Neural cell (in vitro differentiated cells): ENCODE measurements at regions not wholly inside any gene's neighbourhood (a gene's known extent, or its start where the extent isn't known, plus 50 kb on each side); places are given as distances from the start of the nearest gene placed in this dataset.

ENCODE experiments used
- H2AFZ ChIP-seq: fragments of 200-600, 300-800 bp; sonication (generic), shearing (Covaris generic); 2 replicates; pipeline ENCODE4 v1.6.0; 2014; ENCODE audit warnings: low read depth, mild to moderate bottlenecking, antibody characterized with exemption, low read length, moderate library complexity
- H3F3A ChIP-seq: fragments of 200-600 bp; shearing (Covaris generic); 2 replicates; pipeline ENCODE4 v1.6.1; 2016; ENCODE audit warnings: mild to moderate bottlenecking, moderate library complexity, mixed read lengths, antibody characterized with exemption, low read length; ENCODE audit not compliant: insufficient read depth, poor library complexity, severe bottlenecking
- H3K27ac ChIP-seq: fragments of 200-600, 300-800 bp; sonication (generic), shearing (Covaris generic); 2 replicates; pipeline ENCODE4 v1.5.1; 2014; ENCODE audit warnings: mild to moderate bottlenecking, low read length, moderate library complexity
- H3K27me3 ChIP-seq: fragments of 300-800, 200-600 bp; sonication (generic), shearing (Covaris generic); 2 replicates; pipeline ENCODE4 v1.6.0; 2014; ENCODE audit warnings: mild to moderate bottlenecking, low read depth, low read length, moderate library complexity; ENCODE audit not compliant: insufficient read depth
- H3K36me3 ChIP-seq: fragments of 300-800, 200-600 bp; sonication (generic), shearing (Covaris generic); 2 replicates; pipeline ENCODE4 v1.5.1; 2014; ENCODE audit warnings: mild to moderate bottlenecking, antibody characterized with exemption, low read length, moderate library complexity; ENCODE audit not compliant: insufficient read depth
- H3K4me2 ChIP-seq: fragments of 300-800, 200-600 bp; sonication (generic), shearing (Covaris generic); 2 replicates; pipeline ENCODE4 v1.6.0; 2014; ENCODE audit warnings: mild to moderate bottlenecking, low read length
- H3K4me3 ChIP-seq: fragments of 300-800, 200-600 bp; sonication (generic), shearing (Covaris generic); 2 replicates; pipeline ENCODE4 v1.5.1; 2014; ENCODE audit warnings: mild to moderate bottlenecking, low read length, moderate library complexity
- H3K79me2 ChIP-seq: fragments of 200-600 bp; shearing (Covaris generic); replicated peaks from 2 replicates; pipeline ENCODE4 v1.6.0; 2014; ENCODE audit warnings: mild to moderate bottlenecking, low read length, moderate library complexity; ENCODE audit not compliant: insufficient read depth
- H3K9ac ChIP-seq: fragments of 300-800, 200-600 bp; sonication (generic), shearing (Covaris generic); 2 replicates; pipeline ENCODE4 v1.6.1; 2016; ENCODE audit warnings: mild to moderate bottlenecking, low read length, mixed read lengths
- H3K9me2 ChIP-seq: fragments of 200-600 bp; shearing (Covaris generic); 2 replicates; pipeline ENCODE4 v1.6.1; 2016; ENCODE audit warnings: mild to moderate bottlenecking, low read length, mixed read lengths; ENCODE audit not compliant: insufficient read depth
- H3K9me3 ChIP-seq: fragments of 200-600, 300-800 bp; sonication (generic), shearing (Covaris generic); 2 replicates; pipeline ENCODE4 v1.6.1; 2016; ENCODE audit warnings: mild to moderate bottlenecking, mixed run types, low read length, moderate library complexity, mixed read lengths
- H4K20me1 ChIP-seq: fragments of 200-600 bp; shearing (Covaris generic); 2 replicates; pipeline ENCODE4 v1.6.1; 2016; ENCODE audit warnings: mild to moderate bottlenecking, mixed run types; ENCODE audit not compliant: insufficient read depth
- EP300 ChIP-seq: fragments of 450-650 bp; conservative IDR thresholded peaks from 2 replicates; pipeline ENCODE4 v1.6.1; 2014; ENCODE audit warnings: antibody characterized with exemption, mild to moderate bottlenecking, moderate library complexity; ENCODE audit not compliant: poor library complexity, severe bottlenecking
- EZH2 ChIP-seq: fragments of 200-600, 300-800 bp; shearing (Covaris generic), sonication (generic); IDR thresholded peaks from 2 replicates; pipeline ENCODE4 v1.6.1; 2014; ENCODE audit warnings: antibody characterized with exemption, low read length, borderline replicate concordance, mild to moderate bottlenecking; ENCODE audit not compliant: insufficient read depth, poor library complexity, severe bottlenecking
- MXI1 ChIP-seq: fragments of 450-650 bp; conservative IDR thresholded peaks from 2 replicates; pipeline ENCODE4 v1.6.1; 2014; ENCODE audit warnings: antibody characterized with exemption, mild to moderate bottlenecking; ENCODE audit not compliant: poor library complexity, severe bottlenecking
- POLR2AphosphoS5 ChIP-seq: IDR thresholded peaks from 2 replicates; pipeline ENCODE4 v1.6.1; 2012
- RAD21 ChIP-seq: fragments of 450-650 bp; conservative IDR thresholded peaks from 2 replicates; pipeline ENCODE4 v1.6.1; 2014; ENCODE audit warnings: antibody characterized with exemption, mild to moderate bottlenecking, moderate library complexity
- SMC3 ChIP-seq: fragments of 450-650 bp; conservative IDR thresholded peaks from 2 replicates; pipeline ENCODE4 v1.6.1; 2014; ENCODE audit warnings: antibody characterized with exemption, mild to moderate bottlenecking, moderate library complexity; ENCODE audit not compliant: poor library complexity
- TAF1 ChIP-seq: IDR thresholded peaks from 2 replicates; pipeline ENCODE4 v1.6.1; 2012; ENCODE audit warnings: low read depth
- TF ChIP-seq, protein P1 (sequence below): fragments of 450-650 bp; IDR thresholded peaks from 2 replicates; pipeline ENCODE4 v1.5.1; 2014; ENCODE audit warnings: antibody characterized with exemption, mild to moderate bottlenecking, moderate library complexity; ENCODE audit not compliant: poor library complexity, severe bottlenecking
- TF ChIP-seq, protein P2 (sequence below): IDR thresholded peaks from 2 replicates; pipeline ENCODE4 v1.6.1; 2012; ENCODE audit warnings: borderline replicate concordance

DNA sequence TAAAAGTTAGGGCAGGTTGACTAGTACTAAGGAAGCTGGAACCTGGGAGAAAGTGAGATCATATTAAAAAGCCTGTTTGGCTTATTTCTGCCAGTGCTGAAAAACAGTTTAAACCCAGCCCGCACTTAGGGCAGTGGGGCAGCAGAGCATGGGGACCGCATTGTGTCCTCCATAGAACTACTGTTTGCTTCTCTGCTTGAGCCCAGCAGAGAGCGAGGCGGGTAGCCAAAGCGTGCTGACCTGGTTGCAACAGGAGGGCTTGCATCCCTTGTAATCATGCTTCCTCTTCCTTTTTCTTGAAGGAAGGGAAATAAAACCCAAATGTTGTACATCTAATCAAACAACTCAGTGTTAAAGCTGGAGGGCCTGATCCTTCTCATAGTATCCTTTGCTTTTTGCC is 82.5 kb upstream of the HOXC13 start:
- no peaks in the 10 kb centered on the region for H3K36me3 ChIP-seq
- no peaks in the 10 kb centered on the region for H3K9me3 ChIP-seq
- TF ChIP-seq RAD21: no peak
- no peak for TF ChIP-seq TAF1
- TF ChIP-seq EP300: no peak
- TF ChIP-seq SMC3: no peak
- TF ChIP-seq, protein P1, sequence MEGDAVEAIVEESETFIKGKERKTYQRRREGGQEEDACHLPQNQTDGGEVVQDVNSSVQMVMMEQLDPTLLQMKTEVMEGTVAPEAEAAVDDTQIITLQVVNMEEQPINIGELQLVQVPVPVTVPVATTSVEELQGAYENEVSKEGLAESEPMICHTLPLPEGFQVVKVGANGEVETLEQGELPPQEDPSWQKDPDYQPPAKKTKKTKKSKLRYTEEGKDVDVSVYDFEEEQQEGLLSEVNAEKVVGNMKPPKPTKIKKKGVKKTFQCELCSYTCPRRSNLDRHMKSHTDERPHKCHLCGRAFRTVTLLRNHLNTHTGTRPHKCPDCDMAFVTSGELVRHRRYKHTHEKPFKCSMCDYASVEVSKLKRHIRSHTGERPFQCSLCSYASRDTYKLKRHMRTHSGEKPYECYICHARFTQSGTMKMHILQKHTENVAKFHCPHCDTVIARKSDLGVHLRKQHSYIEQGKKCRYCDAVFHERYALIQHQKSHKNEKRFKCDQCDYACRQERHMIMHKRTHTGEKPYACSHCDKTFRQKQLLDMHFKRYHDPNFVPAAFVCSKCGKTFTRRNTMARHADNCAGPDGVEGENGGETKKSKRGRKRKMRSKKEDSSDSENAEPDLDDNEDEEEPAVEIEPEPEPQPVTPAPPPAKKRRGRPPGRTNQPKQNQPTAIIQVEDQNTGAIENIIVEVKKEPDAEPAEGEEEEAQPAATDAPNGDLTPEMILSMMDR: no peak
- no peak for TF ChIP-seq MXI1
- TF ChIP-seq EZH2: no peak
- TF ChIP-seq, protein P2, sequence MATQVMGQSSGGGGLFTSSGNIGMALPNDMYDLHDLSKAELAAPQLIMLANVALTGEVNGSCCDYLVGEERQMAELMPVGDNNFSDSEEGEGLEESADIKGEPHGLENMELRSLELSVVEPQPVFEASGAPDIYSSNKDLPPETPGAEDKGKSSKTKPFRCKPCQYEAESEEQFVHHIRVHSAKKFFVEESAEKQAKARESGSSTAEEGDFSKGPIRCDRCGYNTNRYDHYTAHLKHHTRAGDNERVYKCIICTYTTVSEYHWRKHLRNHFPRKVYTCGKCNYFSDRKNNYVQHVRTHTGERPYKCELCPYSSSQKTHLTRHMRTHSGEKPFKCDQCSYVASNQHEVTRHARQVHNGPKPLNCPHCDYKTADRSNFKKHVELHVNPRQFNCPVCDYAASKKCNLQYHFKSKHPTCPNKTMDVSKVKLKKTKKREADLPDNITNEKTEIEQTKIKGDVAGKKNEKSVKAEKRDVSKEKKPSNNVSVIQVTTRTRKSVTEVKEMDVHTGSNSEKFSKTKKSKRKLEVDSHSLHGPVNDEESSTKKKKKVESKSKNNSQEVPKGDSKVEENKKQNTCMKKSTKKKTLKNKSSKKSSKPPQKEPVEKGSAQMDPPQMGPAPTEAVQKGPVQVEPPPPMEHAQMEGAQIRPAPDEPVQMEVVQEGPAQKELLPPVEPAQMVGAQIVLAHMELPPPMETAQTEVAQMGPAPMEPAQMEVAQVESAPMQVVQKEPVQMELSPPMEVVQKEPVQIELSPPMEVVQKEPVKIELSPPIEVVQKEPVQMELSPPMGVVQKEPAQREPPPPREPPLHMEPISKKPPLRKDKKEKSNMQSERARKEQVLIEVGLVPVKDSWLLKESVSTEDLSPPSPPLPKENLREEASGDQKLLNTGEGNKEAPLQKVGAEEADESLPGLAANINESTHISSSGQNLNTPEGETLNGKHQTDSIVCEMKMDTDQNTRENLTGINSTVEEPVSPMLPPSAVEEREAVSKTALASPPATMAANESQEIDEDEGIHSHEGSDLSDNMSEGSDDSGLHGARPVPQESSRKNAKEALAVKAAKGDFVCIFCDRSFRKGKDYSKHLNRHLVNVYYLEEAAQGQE: no peak
- TF ChIP-seq POLR2AphosphoS5: no peak
- no peak overlapping the region for H2AFZ ChIP-seq
- H3K27me3 ChIP-seq: no peaks in the 10 kb centered on the region
- H4K20me1 ChIP-seq: no peaks in the 10 kb centered on the region
- H3K79me2 ChIP-seq: no peaks in the 10 kb centered on the region
- H3K27ac ChIP-seq: no peak overlapping the region
- no peaks in the 10 kb centered on the region for H3K9me2 ChIP-seq
- H3K4me2 ChIP-seq: no peak overlapping the region
- H3F3A ChIP-seq: no peaks in the 10 kb centered on the region
- H3K4me3 ChIP-seq: no peak overlapping the region
- H3K9ac ChIP-seq: no peak overlapping the region

DNA sequence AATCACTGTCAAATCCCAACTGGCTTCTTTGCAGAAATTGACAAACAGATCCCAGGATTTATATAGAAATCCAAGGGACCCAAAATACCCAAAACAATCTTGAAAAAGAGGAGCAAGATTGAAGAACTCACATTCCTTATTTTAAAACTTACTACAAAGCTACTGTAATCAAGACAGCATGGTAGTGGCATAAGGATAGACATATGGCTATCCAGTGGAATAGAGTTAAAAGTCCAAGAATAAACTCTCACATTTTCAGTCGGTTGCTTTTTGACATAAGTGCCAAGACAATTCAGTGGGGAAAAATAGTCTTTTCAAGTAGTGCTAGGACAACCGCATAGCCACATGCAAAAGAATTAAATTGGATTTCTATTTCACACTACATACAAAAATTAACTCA is 81.0 kb upstream of the HOXC13 start:
- Histone ChIP-seq H3K27ac (no peak overlapping the region), H3K79me2 (no peaks in the 10 kb centered on the region), H3K4me2 (no peak overlapping the region), H2AFZ (no peak overlapping the region), H3K36me3 (no peaks in the 10 kb centered on the region), H4K20me1 (no peaks in the 10 kb centered on the region), H3K9me3 (no peaks in the 10 kb centered on the region), H3K9ac (no peak overlapping the region), H3K27me3 (no peaks in the 10 kb centered on the region), H3K9me2 (no peaks in the 10 kb centered on the region), H3F3A (no peaks in the 10 kb centered on the region), H3K4me3 (no peak overlapping the region)
- TF ChIP-seq SMC3 (no peak), POLR2AphosphoS5 (no peak), RAD21 (no peak), MXI1 (no peak), EZH2 (no peak), TAF1 (no peak), EP300 (no peak)
- TF ChIP-seq, protein P2: no peak
- TF ChIP-seq, protein P1: no peak
